VCaP (cell line): ENCODE measurements at regions not wholly inside any gene's neighbourhood (a gene's known extent, or its start where the extent isn't known, plus 50 kb on each side); places are given as distances from the start of the nearest gene placed in this dataset.
A peak's percentile ranks its signal among the peaks of the same experiment; 100 is the strongest.

ENCODE experiments used
- H3K27ac ChIP-seq: fragments of 450-650 bp; 2 replicates; pipeline ENCODE4 v1.5.1; 2017
- TF ChIP-seq, protein P1 (sequence below): fragments of 450-650 bp; conservative IDR thresholded peaks from 2 replicates; pipeline ENCODE4 v1.5.1; 2017; ENCODE audit warnings: mild to moderate bottlenecking, moderate library complexity

DNA sequence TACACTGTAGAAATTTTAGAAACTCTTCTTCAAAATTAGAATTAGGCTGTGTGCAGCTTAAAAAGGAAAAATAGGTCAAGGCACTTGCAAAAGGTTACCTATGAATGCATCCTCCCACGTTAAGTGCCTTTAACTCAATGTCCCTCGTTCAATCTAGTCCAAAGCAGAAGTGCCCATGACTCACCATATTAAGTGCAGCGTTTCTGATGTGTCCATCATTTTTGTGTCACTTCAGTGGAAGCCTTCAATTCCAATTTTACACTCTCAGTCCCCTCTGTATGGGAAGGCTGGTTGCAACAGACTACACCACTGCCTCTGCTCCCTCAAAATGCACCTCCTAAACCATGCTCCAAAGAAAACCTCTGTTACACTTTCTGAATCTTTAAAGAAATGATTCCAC, 53.4 kb downstream of the FOXB1 start:
- TF ChIP-seq, protein P1, sequence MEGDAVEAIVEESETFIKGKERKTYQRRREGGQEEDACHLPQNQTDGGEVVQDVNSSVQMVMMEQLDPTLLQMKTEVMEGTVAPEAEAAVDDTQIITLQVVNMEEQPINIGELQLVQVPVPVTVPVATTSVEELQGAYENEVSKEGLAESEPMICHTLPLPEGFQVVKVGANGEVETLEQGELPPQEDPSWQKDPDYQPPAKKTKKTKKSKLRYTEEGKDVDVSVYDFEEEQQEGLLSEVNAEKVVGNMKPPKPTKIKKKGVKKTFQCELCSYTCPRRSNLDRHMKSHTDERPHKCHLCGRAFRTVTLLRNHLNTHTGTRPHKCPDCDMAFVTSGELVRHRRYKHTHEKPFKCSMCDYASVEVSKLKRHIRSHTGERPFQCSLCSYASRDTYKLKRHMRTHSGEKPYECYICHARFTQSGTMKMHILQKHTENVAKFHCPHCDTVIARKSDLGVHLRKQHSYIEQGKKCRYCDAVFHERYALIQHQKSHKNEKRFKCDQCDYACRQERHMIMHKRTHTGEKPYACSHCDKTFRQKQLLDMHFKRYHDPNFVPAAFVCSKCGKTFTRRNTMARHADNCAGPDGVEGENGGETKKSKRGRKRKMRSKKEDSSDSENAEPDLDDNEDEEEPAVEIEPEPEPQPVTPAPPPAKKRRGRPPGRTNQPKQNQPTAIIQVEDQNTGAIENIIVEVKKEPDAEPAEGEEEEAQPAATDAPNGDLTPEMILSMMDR, result no peak
- H3K27ac ChIP-seq, result no peak overlapping the region

DNA sequence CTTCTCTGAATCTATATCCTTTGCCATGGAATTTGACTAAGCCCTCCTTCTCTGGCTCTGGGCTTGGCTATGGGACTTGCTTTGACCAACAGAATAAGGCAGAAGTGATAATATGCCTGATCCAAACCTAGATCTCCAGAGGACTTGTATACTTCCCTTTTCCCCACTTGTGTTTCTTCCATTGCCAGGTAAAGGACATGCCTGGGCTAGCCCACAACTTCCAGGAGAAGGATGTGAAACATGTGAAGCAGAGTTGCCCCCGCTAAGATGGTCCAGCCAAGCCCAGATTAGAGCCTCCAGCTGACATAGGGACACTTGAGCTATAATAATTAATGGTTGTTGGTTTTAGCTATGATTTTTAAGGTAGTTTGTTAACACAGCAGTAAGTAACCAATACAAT, 55.1 kb downstream of the FOXB1 start:
- TF ChIP-seq, protein P1, result no peak
- no peak overlapping the region for H3K27ac ChIP-seq

DNA sequence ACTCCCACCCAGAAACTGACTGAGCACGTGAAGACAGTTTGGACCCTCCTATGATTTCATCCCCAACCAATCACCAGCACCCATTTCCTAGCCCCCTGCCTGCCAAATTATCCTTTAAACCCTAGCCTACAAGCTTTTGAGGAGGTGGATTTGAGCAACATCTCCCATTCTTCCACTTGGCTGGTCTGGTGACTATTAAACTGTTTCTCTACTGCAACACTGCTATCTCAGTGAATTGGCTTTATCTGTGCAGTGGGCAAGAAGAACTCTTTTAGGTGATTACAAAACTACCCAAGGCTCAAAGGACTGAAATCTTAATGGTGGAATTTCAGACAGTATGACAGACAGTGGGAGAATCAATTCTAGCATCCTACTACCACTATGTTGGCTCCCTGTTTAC, 57.6 kb downstream of the FOXB1 start:
- TF ChIP-seq, protein P1, result no peak
- no peak overlapping the region for H3K27ac ChIP-seq

DNA sequence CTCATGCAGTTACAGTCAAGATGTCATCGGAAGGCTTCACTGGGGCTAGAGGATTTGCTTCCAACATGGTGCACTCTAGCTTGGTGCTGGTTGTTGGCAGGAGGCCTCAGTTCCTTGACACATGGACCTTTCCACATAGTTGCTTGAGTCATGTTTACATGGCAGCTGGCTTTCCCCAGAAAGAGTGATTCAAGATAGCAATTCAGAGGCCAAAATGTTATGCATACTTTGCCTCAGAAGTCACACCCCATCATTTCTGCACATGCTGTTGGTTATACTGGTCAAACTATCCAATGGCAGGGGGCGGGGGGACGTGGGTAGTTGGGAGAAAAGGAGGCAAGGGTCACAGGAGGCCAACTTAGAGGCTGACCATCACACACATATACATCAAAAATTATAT, 58.7 kb downstream of the FOXB1 start:
- H3K27ac ChIP-seq, result no peak overlapping the region
- TF ChIP-seq, protein P1, result no peak

DNA sequence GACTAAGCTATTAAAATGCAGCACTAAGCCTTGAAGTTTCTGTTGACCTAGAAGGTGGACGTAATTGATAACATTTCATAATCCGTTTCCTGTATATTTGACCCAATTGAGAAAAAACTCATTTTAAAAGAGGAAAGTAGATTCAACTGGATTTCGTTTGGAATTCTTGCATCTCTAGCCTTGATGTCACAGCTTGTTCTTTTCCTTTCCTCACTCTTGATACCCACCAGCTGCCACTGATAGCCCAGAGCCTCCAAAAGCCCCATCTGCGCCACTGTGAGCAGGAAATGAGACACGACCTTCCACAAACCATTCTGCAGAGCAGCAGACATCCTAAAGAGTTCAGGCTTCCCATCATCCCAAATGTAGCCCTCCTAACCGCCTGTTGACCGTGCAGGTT, 61.8 kb downstream of the FOXB1 start:
- TF ChIP-seq, protein P1, result no peak

DNA sequence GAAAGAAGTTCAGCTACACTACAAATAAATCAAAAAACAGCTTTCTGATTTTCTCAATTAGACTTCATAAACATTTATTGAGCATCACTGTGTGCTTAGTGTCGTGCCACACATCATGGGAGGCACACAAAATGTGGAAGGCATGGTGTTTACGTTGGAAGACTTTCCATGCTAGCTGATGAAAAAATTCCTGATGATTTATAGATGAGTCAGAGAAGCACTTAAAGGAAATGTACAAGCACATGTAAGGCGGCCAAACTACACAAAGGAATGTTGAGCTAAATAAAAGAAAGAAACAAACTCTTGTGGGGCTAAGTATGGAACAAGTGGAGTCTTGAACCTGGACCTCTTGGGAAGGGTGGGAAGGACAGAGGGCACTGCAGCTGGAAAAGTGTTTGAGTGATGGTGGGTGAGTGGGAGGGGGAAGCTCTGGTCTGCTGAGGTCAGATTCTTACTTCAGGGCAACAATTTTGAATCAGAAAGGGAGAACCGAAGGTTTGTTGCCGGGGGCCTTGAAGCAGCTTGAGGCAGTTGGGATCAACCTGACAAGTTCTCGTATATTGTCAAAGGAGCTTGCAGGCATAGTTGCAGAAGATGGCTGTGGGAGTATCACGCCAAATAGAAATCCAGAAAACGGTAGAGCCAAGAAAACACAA, 66.9 kb downstream of the FOXB1 start:
- TF ChIP-seq, protein P1, result no peak
- no peak overlapping the region for H3K27ac ChIP-seq

More for the DNA sequence above, 61.8 kb downstream of the FOXB1 start:
- no peak overlapping the region for H3K27ac ChIP-seq

DNA sequence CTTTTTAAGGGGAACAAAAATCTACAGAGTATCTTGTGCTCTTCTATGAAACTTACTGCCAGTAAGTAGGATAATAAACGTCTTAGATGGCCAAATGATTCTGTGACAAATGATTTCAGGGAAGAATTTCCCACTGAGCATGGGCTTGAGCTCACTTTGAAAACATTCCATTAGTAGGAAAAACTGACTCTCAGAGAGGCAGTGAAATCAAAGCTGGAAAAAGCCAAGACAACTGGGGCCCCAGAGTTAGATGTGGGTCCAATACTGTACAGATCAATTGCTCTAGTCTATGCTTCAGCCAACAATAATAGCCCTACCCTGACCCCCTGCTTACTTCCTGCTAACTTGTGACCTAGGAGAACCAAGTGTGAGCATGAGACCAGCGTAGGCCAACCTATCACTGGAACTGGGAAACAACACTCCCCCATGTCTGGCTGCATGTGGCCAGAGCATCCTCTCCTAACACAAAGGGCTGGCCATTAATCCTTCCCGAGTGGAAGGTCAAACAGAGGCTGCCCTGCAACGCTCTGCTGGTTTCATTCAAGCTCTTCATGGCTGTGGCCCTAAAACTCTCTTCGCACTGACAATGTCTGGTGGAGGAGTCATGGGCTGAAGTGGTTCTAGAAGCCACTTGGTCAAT, 68.8 kb downstream of the FOXB1 start:
- H3K27ac ChIP-seq, result peak overlapping the region; percentile 34; the same call in 1 of the 2 replicates
- TF ChIP-seq, protein P1, result no peak
